ENCODE measurements at regions not wholly inside any gene's neighbourhood (a gene's known extent, or its start where the extent isn't known, plus 50 kb on each side); places are given as distances from the start of the nearest gene placed in this dataset.

DNA sequence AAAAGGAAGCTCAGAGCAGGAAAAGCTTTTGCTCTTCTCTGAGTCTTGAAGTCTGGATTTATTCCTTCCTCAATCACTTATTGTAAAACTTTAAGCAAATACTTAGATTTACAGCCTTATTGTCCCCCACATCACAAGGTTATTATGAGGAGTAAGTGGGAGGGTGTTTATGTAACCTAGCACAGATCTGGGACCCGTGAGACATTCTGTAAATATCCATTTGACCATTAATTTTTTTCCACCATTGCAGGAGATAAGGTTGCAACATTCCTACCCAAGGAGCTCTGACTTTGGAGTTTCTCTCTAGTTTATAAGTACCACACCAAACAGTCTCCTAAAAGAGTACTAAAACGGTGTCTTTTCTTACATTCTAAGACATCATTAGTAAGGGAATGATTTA lies 52.1 kb upstream of the CTIF start (continued):
- TF ChIP-seq TRIM28 (IDR thresholded peaks at IDR 0.05) (no peak), ZNF274 (IDR thresholded peaks at IDR 0.05; ENCODE audit: borderline replicate concordance, low read depth, low read length) (no peak), TAF9B (IDR thresholded peaks at IDR 0.05; ENCODE audit: partially characterized antibody) (no peak), HDAC3 (IDR thresholded peaks at IDR 0.05; ENCODE audit: borderline replicate concordance, partially characterized antibody) (no peak)

- in situ Hi-C loops (cut with MboI) (no loop called here), intact Hi-C loops (cut with micrococcal nuclease) (no loop called here)
- FAIRE-seq (no peak), DNase-seq (ENCODE audit: extremely low read depth in 1 of 4, low spot score in 3 of 4) (no peak), ATAC-seq (no peak)
- H3K9me3 ChIP-seq (replicated peaks; ENCODE audit: control insufficient read depth, insufficient read depth, low read depth, low read length), result no peaks in the 10 kb centered on the region
- no peaks in the 10 kb centered on the region for H3K36me3 ChIP-seq (ENCODE audit: control insufficient read depth, insufficient read depth, low read length)
- peaks cover 0 to 3% of the 10 kb centered on the region in 2 experiments; a peak in 1 of 5 replicates for H3K27me3 ChIP-seq (ENCODE audit: control insufficient read depth in 2 of 2, insufficient read depth in 2 of 2, low read length in 2 of 2)
- H4K20me1 ChIP-seq (replicated peaks; ENCODE audit: control insufficient read depth, insufficient read depth, low read length), result no peaks in the 10 kb centered on the region
- H3K4me3 ChIP-seq, result no peak overlapping the region
- H3K4me2 ChIP-seq (ENCODE audit: insufficient read depth, low read length), result no peak overlapping the region
- CTCF ChIA-PET (ENCODE audit: low intra/inter-chr PET ratio), result no interaction called here
- no peak overlapping the region for H3K27ac ChIP-seq (ENCODE audit: extremely low read depth, low read depth, low read length)
- POLR2A ChIA-PET, result interaction anchor here (0.6 kb wide), 1 partner anchor 114 kb away, joined by 5 read pairs; no protein-coding TSS in a partner anchor
- 0% methylated on average over 5 of the region's 5 CpGs for WGBS (ENCODE audit: insufficient coverage, low coverage, missing lambda C conversion rate)
- no peaks in the 10 kb centered on the region for H3K4me1 ChIP-seq (replicated peaks in 1 of 2; ENCODE audit: control insufficient read depth in 2 of 2, insufficient read depth in 2 of 2, low read length in 2 of 2)
- H3K9me1 ChIP-seq (ENCODE audit: control insufficient read depth, insufficient read depth, low read length), result no peaks in the 10 kb centered on the region
- BruUV-seq (replicated peaks), result no TSS peak
- H2AFZ ChIP-seq (ENCODE audit: low read depth, low read length), result no peak overlapping the region
- no peak overlapping the region for H3K9ac ChIP-seq (ENCODE audit: insufficient read depth in 1 of 2, low read depth in 2 of 2, low read length in 2 of 2)
- H3K79me2 ChIP-seq (ENCODE audit: control insufficient read depth, insufficient read depth, low read length), result no peaks in the 10 kb centered on the region
- TF ChIP-seq PHB (CRISPR knock-in tag; IDR thresholded peaks at IDR 0.05) (no peak), MAX (CRISPR knock-in tag; IDR thresholded peaks at IDR 0.05) (no peak), ZKSCAN1 (IDR thresholded peaks at IDR 0.05; ENCODE audit: low read depth, low read length) (no peak), NCOA1 (IDR thresholded peaks at IDR 0.05; ENCODE audit: low read depth) (no peak), ZNF184 (CRISPR knock-in tag; IDR thresholded peaks at IDR 0.05) (no peak), RB1 (IDR thresholded peaks at IDR 0.05; ENCODE audit: low read depth) (no peak), STAT5A (IDR thresholded peaks at IDR 0.05; ENCODE audit: borderline replicate concordance, low read length) (no peak), HDAC6 (IDR thresholded peaks at IDR 0.05; ENCODE audit: low read depth, low read length) (no peak), NCOA6 (IDR thresholded peaks at IDR 0.05) (no peak), ZNF740 (CRISPR knock-in tag; IDR thresholded peaks at IDR 0.05) (no peak), ZNF740 (tag; IDR thresholded peaks at IDR 0.05) (no peak), ZNF436 (CRISPR knock-in tag; IDR thresholded peaks at IDR 0.05) (no peak), SNAPC5 (CRISPR knock-in tag; IDR thresholded peaks at IDR 0.05) (no peak), ZNF347 (CRISPR knock-in tag; IDR thresholded peaks at IDR 0.05; ENCODE audit: low read depth) (no peak)
- TF ChIP-seq, protein P1, sequence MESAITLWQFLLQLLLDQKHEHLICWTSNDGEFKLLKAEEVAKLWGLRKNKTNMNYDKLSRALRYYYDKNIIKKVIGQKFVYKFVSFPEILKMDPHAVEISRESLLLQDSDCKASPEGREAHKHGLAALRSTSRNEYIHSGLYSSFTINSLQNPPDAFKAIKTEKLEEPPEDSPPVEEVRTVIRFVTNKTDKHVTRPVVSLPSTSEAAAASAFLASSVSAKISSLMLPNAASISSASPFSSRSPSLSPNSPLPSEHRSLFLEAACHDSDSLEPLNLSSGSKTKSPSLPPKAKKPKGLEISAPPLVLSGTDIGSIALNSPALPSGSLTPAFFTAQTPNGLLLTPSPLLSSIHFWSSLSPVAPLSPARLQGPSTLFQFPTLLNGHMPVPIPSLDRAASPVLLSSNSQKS (CRISPR knock-in tag; IDR thresholded peaks at IDR 0.05), result no peak
These were observed 52.9 kb upstream of the CTIF start for GRCh38 chr18:48485828-48486405.

All from K562 (cell line).